ENCODE measurements at regions not wholly inside any gene's neighbourhood (a gene's known extent, or its start where the extent isn't known, plus 50 kb on each side); places are given as distances from the start of the nearest gene placed in this dataset.

GRCh38 chr3:190209533-190209932 is 88.8 kb upstream of the P3H2 start:
- POLR2A ChIA-PET, result no interaction called here
- Histone ChIP-seq H3K4me3 (ENCODE audit: low read length) (no peak overlapping the region), H3K27me3 (ENCODE audit: insufficient read depth, low read length, poor library complexity, severe bottlenecking) (no peaks in the 10 kb centered on the region), H3K9me3 (ENCODE audit: low read length) (no peaks in the 10 kb centered on the region), H3K27ac (ENCODE audit: low read depth, low read length) (no peak overlapping the region), H3K4me1 (ENCODE audit: insufficient read depth, low read length) (no peaks in the 10 kb centered on the region), H3K36me3 (ENCODE audit: insufficient read depth, low read length) (no peaks in the 10 kb centered on the region)
- Mint-ChIP-seq H3K4me1 (peaks cover 2 to 5% (median 4%) of the 10 kb centered on the region in 3 donors), H3K27me3 (peaks cover 0 to 7% of the 10 kb centered on the region in 2 donors), H3K27ac (no peak overlapping the region), H3K9me3 (peaks cover 0 to 11% (median 2%) of the 10 kb centered on the region in 5 donors), H3K4me3 (no peak overlapping the region), H3K36me3 (peaks cover 0 to 1% (median 0%) of the 10 kb centered on the region in 3 donors)
- DNase-seq, result no peak
- CTCF ChIA-PET, result no interaction called here

- H3K4me3 ChIP-seq (ENCODE audit: low read length), result no peak overlapping the region
- ChIA-PET POLR2A (no interaction called here), CTCF (no interaction called here)
Measured at GRCh38 chr3:190208196-190208595, 87.5 kb upstream of the P3H2 start.

DNA sequence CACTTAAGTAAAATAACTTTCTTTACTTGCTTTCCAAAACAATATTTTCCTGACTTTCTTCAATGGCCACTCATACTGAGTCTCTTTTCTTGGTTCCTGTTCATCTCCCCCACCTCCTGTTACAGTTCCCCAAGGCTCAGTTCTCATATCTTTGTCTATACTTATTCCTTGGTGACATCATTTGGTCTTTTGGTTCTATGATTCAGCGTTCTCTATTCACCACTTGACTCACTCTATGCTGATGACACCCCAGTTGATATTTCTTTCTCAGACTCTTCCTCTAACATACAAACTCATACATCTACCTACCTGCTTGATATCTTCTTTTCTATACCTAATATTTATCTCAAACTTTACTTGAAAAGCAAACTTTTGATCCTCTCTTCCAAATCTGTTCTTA is 85.0 kb upstream of the P3H2 start:
- Histone ChIP-seq H3K4me1 (ENCODE audit: insufficient read depth, low read length) (no peaks in the 10 kb centered on the region), H3K27ac (ENCODE audit: low read depth, low read length) (no peak overlapping the region), H3K27me3 (ENCODE audit: insufficient read depth, low read length, poor library complexity, severe bottlenecking) (no peaks in the 10 kb centered on the region), H3K9me3 (ENCODE audit: low read length) (no peaks in the 10 kb centered on the region), H3K4me3 (ENCODE audit: low read length) (no peak overlapping the region), H3K36me3 (ENCODE audit: insufficient read depth, low read length) (no peaks in the 10 kb centered on the region)
- POLR2A ChIA-PET, result no interaction called here
- CTCF ChIA-PET, result no interaction called here
- Mint-ChIP-seq H3K4me3 (no peak overlapping the region), H3K27ac (no peak overlapping the region), H3K4me1 (peaks cover 2 to 3% (median 3%) of the 10 kb centered on the region in 3 donors), H3K9me3 (no peaks in the 10 kb centered on the region), H3K36me3 (peaks cover 0 to 1% (median 0%) of the 10 kb centered on the region in 3 donors), H3K27me3 (peaks cover 0 to 7% of the 10 kb centered on the region in 2 donors)
- no peak for DNase-seq

More at GRCh38 chr3:190208196-190208595, 87.5 kb upstream of the P3H2 start:
- Histone ChIP-seq H3K27me3 (ENCODE audit: insufficient read depth, low read length, poor library complexity, severe bottlenecking) (no peaks in the 10 kb centered on the region), H3K4me1 (ENCODE audit: insufficient read depth, low read length) (no peaks in the 10 kb centered on the region), H3K9me3 (ENCODE audit: low read length) (no peaks in the 10 kb centered on the region), H3K27ac (ENCODE audit: low read depth, low read length) (no peak overlapping the region), H3K36me3 (ENCODE audit: insufficient read depth, low read length) (no peaks in the 10 kb centered on the region)
- H3K36me3 Mint-ChIP-seq, result peaks cover 0 to 1% (median 0%) of the 10 kb centered on the region in 3 donors
- H3K27me3 Mint-ChIP-seq, result peaks cover 0 to 7% of the 10 kb centered on the region in 2 donors
- no peak overlapping the region for H3K27ac Mint-ChIP-seq
- peaks cover 0 to 3% (median 1%) of the 10 kb centered on the region in 5 donors for H3K9me3 Mint-ChIP-seq
- peaks cover 2 to 5% (median 4%) of the 10 kb centered on the region in 3 donors for H3K4me1 Mint-ChIP-seq
- no peak overlapping the region for H3K4me3 Mint-ChIP-seq
- DNase-seq, result no peak

DNA sequence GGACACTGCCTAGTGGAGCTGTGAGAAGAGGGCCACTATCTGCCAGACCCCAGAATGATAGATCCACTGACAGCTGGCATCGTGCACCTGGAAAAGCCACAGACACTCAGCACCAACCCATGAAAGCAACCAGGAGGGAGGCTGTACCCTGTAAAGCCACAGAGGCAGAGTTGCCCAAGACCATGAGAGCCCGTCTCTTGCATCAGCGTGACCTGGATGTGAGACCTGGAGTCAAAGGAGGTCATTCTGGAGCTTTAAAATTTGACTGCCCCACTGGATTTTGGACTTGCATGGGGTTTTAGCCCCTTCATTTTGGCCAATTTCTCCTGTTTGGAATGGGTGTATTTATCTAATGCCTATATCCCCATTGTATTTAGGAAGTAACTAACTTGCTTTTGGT is 83.5 kb upstream of the P3H2 start:
- no peak for DNase-seq
- H3K36me3 ChIP-seq (ENCODE audit: insufficient read depth, low read length), result no peaks in the 10 kb centered on the region
- CTCF ChIA-PET, result no interaction called here

GRCh38 chr3:190197346-190197763 is 76.7 kb upstream of the P3H2 start:
- no peak overlapping the region for H3K27ac Mint-ChIP-seq
- no peak overlapping the region for H3K27ac ChIP-seq (ENCODE audit: low read depth, low read length)

More for the DNA sequence above, 83.5 kb upstream of the P3H2 start:
- Mint-ChIP-seq H3K4me3 (no peak overlapping the region), H3K4me1 (no peaks in the 10 kb centered on the region), H3K27me3 (peaks cover 0 to 7% of the 10 kb centered on the region in 2 donors), H3K9me3 (no peaks in the 10 kb centered on the region), H3K27ac (no peak overlapping the region), H3K36me3 (peaks cover 0 to 1% (median 0%) of the 10 kb centered on the region in 3 donors)
- Histone ChIP-seq H3K4me1 (ENCODE audit: insufficient read depth, low read length) (no peaks in the 10 kb centered on the region), H3K4me3 (ENCODE audit: low read length) (no peak overlapping the region), H3K27me3 (ENCODE audit: insufficient read depth, low read length, poor library complexity, severe bottlenecking) (no peaks in the 10 kb centered on the region), H3K9me3 (ENCODE audit: low read length) (no peaks in the 10 kb centered on the region), H3K27ac (ENCODE audit: low read depth, low read length) (no peak overlapping the region)
- POLR2A ChIA-PET, result no interaction called here

DNA sequence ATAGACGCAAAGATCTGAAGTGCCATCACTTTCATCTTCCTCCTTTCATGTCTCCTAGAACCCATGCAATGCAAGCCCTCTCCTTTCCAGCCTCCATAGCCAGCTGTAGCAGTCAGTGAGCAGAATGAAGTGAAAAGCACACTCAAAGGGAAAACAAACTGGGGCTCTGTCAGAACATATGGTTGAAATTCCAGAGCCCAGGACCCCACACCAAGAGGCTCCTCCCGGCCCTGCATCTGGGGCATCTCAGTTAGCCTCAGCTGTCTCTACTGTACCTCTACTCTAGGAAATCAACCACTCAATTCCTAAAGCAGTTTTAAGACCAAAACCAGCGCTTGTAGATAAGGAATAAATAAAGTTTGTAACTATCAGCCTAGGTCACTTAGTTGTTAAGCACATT is 73.8 kb upstream of the P3H2 start:
- Histone ChIP-seq H3K9me3 (ENCODE audit: low read length) (no peaks in the 10 kb centered on the region), H3K36me3 (ENCODE audit: insufficient read depth, low read length) (no peaks in the 10 kb centered on the region), H3K4me3 (ENCODE audit: low read length) (no peak overlapping the region), H3K4me1 (ENCODE audit: insufficient read depth, low read length) (no peaks in the 10 kb centered on the region), H3K27me3 (ENCODE audit: insufficient read depth, low read length, poor library complexity, severe bottlenecking) (no peaks in the 10 kb centered on the region), H3K27ac (ENCODE audit: low read depth, low read length) (no peak overlapping the region)
- no peak for DNase-seq
- POLR2A ChIA-PET, result no interaction called here
- no peaks in the 10 kb centered on the region for H3K36me3 Mint-ChIP-seq
- H3K4me1 Mint-ChIP-seq, result no peaks in the 10 kb centered on the region
- H3K27me3 Mint-ChIP-seq, result peaks cover 0 to 13% of the 10 kb centered on the region in 2 donors
- CTCF ChIA-PET, result no interaction called here
- H3K27ac Mint-ChIP-seq, result no peak overlapping the region
- H3K4me3 Mint-ChIP-seq, result no peak overlapping the region
- no peaks in the 10 kb centered on the region for H3K9me3 Mint-ChIP-seq

More at GRCh38 chr3:190197346-190197763, 76.7 kb upstream of the P3H2 start:
- H3K9me3 ChIP-seq (ENCODE audit: low read length), result no peaks in the 10 kb centered on the region
- H3K27me3 ChIP-seq (ENCODE audit: insufficient read depth, low read length, poor library complexity, severe bottlenecking), result no peaks in the 10 kb centered on the region
- no peaks in the 10 kb centered on the region for H3K9me3 Mint-ChIP-seq
- ChIA-PET POLR2A (no interaction called here), CTCF (no interaction called here)
- peaks cover 0 to 13% of the 10 kb centered on the region in 2 donors for H3K27me3 Mint-ChIP-seq
- H3K4me3 Mint-ChIP-seq, result no peak overlapping the region
- no peaks in the 10 kb centered on the region for H3K4me1 ChIP-seq (ENCODE audit: insufficient read depth, low read length)
- H3K4me1 Mint-ChIP-seq, result no peaks in the 10 kb centered on the region
- H3K4me3 ChIP-seq (ENCODE audit: low read length), result no peak overlapping the region
- DNase-seq, result no peak
- no peaks in the 10 kb centered on the region for H3K36me3 Mint-ChIP-seq
- no peaks in the 10 kb centered on the region for H3K36me3 ChIP-seq (ENCODE audit: insufficient read depth, low read length)

DNA sequence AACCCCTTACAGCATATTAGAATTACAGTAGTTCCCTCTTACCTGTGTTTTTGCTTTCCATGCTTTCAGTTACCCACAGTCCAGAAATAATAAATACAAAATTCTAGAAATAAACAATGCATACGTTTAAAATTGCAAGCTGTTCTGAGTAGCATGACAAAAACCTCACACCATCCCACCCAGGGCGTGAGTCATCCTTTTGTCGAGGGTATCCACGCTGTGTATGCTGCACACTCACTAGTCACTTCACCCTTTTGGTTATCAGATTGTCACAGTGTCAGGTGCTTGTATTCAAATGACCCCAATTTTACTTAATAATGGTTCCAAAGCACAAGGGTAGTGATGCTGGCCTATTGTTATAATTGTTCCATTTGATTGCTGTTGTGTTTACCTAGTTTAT is 72.5 kb upstream of the P3H2 start:
- Histone ChIP-seq H3K36me3 (ENCODE audit: insufficient read depth, low read length) (no peaks in the 10 kb centered on the region), H3K4me3 (ENCODE audit: low read length) (no peak overlapping the region), H3K9me3 (ENCODE audit: low read length) (no peaks in the 10 kb centered on the region), H3K4me1 (ENCODE audit: insufficient read depth, low read length) (no peaks in the 10 kb centered on the region), H3K27ac (ENCODE audit: low read depth, low read length) (no peak overlapping the region), H3K27me3 (ENCODE audit: insufficient read depth, low read length, poor library complexity, severe bottlenecking) (no peaks in the 10 kb centered on the region)
- no peaks in the 10 kb centered on the region for H3K9me3 Mint-ChIP-seq
- no peak for DNase-seq
- no peak overlapping the region for H3K27ac Mint-ChIP-seq
- no peak overlapping the region for H3K4me3 Mint-ChIP-seq
- ChIA-PET CTCF (no interaction called here), POLR2A (no interaction called here)
- peaks cover 0 to 13% of the 10 kb centered on the region in 2 donors for H3K27me3 Mint-ChIP-seq
- H3K4me1 Mint-ChIP-seq, result no peaks in the 10 kb centered on the region
- H3K36me3 Mint-ChIP-seq, result no peaks in the 10 kb centered on the region

DNA sequence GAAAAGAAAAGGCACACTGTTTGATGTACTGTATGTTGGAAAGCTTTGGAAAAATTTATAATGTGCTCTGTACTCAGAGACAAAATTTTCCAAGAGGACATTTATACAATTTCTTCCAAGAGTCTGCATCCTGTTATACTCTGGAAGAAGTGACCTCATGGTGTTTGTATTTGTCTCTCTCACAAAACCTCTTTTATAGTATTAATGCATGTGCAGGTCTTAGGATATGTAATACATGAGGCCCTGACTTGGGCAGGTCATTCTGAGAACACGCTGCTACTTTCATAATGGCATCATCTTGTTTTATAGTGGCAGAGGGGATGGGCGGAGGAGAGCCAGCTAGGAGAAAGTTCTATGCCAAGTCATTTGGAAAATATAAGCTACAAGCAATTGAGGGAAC is 72.0 kb upstream of the P3H2 start:
- H3K36me3 Mint-ChIP-seq, result no peaks in the 10 kb centered on the region
- POLR2A ChIA-PET, result no interaction called here
- no peaks in the 10 kb centered on the region for H3K9me3 Mint-ChIP-seq
- H3K27ac Mint-ChIP-seq, result no peak overlapping the region
- Histone ChIP-seq H3K4me1 (ENCODE audit: insufficient read depth, low read length) (no peaks in the 10 kb centered on the region), H3K36me3 (ENCODE audit: insufficient read depth, low read length) (no peaks in the 10 kb centered on the region), H3K27ac (ENCODE audit: low read depth, low read length) (no peak overlapping the region), H3K27me3 (ENCODE audit: insufficient read depth, low read length, poor library complexity, severe bottlenecking) (no peaks in the 10 kb centered on the region), H3K4me3 (ENCODE audit: low read length) (no peak overlapping the region), H3K9me3 (ENCODE audit: low read length) (no peaks in the 10 kb centered on the region)
- CTCF ChIA-PET, result no interaction called here
- H3K4me3 Mint-ChIP-seq, result no peak overlapping the region
- H3K4me1 Mint-ChIP-seq, result no peaks in the 10 kb centered on the region
- DNase-seq, result no peak
- H3K27me3 Mint-ChIP-seq, result peaks cover 0 to 10% of the 10 kb centered on the region in 2 donors

GRCh38 chr3:190192087-190192486 is 71.4 kb upstream of the P3H2 start:
- no peaks in the 10 kb centered on the region for H3K27me3 ChIP-seq (ENCODE audit: insufficient read depth, low read length, poor library complexity, severe bottlenecking)
- H3K4me3 Mint-ChIP-seq, result no peak overlapping the region
- H3K36me3 Mint-ChIP-seq, result no peaks in the 10 kb centered on the region
- no peaks in the 10 kb centered on the region for H3K36me3 ChIP-seq (ENCODE audit: insufficient read depth, low read length)
- H3K9me3 Mint-ChIP-seq, result no peaks in the 10 kb centered on the region
- H3K9me3 ChIP-seq (ENCODE audit: low read length), result no peaks in the 10 kb centered on the region
- no peak overlapping the region for H3K27ac ChIP-seq (ENCODE audit: low read depth, low read length)
- H3K4me1 Mint-ChIP-seq, result no peaks in the 10 kb centered on the region
- H3K4me1 ChIP-seq (ENCODE audit: insufficient read depth, low read length), result no peaks in the 10 kb centered on the region
- no peak overlapping the region for H3K27ac Mint-ChIP-seq
- peaks cover 0 to 6% of the 10 kb centered on the region in 2 donors for H3K27me3 Mint-ChIP-seq
- CTCF ChIA-PET, result no interaction called here
- DNase-seq, result no peak
- POLR2A ChIA-PET, result no interaction called here
- no peak overlapping the region for H3K4me3 ChIP-seq (ENCODE audit: low read length)
